NCI-H460 (cell line): ENCODE measurements at regions not wholly inside any gene's neighbourhood (a gene's known extent, or its start where the extent isn't known, plus 50 kb on each side); places are given as distances from the start of the nearest gene placed in this dataset.
A peak's percentile ranks its signal among the peaks of the same experiment; 100 is the strongest.
"Not testable (repeated sequence)": the region's sequence is repeated elsewhere in the genome, so short reads cannot be mapped to it uniquely, and the experiment has no call there.

ENCODE experiments used
- DNase-seq: peaks from one replicate; pipeline ENCODE4 v3.0.0-alpha.2; 2016; ENCODE audit warnings: low read depth; ENCODE audit errors: extremely low read depth

- no peak for DNase-seq
Measured at GRCh38 chr4:91653067-91653466, 650.7 kb upstream of the GRID2 start.

- DNase-seq = no peak
Measured at GRCh38 chr4:91681091-91681490, 622.7 kb upstream of the GRID2 start.

GRCh38 chr4:91681544-91681943 lies 622.2 kb upstream of the GRID2 start:
- no peak for DNase-seq

GRCh38 chr4:91684955-91685354 lies 618.8 kb upstream of the GRID2 start:
- DNase-seq = no peak

GRCh38 chr4:91688413-91688812 lies 615.4 kb upstream of the GRID2 start:
- no peak for DNase-seq

GRCh38 chr4:91699691-91700090 lies 604.1 kb upstream of the GRID2 start:
- DNase-seq = not testable (repeated sequence)

GRCh38 chr4:91729851-91730250 lies 573.9 kb upstream of the GRID2 start:
- no peak for DNase-seq

GRCh38 chr4:91734682-91735081 lies 569.1 kb upstream of the GRID2 start:
- no peak for DNase-seq

GRCh38 chr4:91738831-91739230 lies 564.9 kb upstream of the GRID2 start:
- DNase-seq = not testable (repeated sequence)

GRCh38 chr4:91746551-91746950 lies 557.2 kb upstream of the GRID2 start:
- DNase-seq = no peak

GRCh38 chr4:91751961-91752360 lies 551.8 kb upstream of the GRID2 start:
- DNase-seq = no peak

GRCh38 chr4:91754716-91755115 lies 549.0 kb upstream of the GRID2 start:
- no peak for DNase-seq

GRCh38 chr4:91758487-91758886 lies 545.3 kb upstream of the GRID2 start:
- no peak for DNase-seq

- no peak for DNase-seq
Measured at GRCh38 chr4:91764085-91764484, 539.7 kb upstream of the GRID2 start.

GRCh38 chr4:91769912-91770311 lies 533.9 kb upstream of the GRID2 start:
- DNase-seq = no peak

GRCh38 chr4:91791631-91792030 lies 512.1 kb upstream of the GRID2 start:
- not testable (repeated sequence) for DNase-seq

GRCh38 chr4:91795947-91796346 lies 507.8 kb upstream of the GRID2 start:
- no peak for DNase-seq

GRCh38 chr4:91812319-91812718 lies 491.4 kb upstream of the GRID2 start:
- DNase-seq = no peak

- DNase-seq = no peak
Measured at GRCh38 chr4:91824773-91825172, 479.0 kb upstream of the GRID2 start.

GRCh38 chr4:91826186-91826585 lies 477.6 kb upstream of the GRID2 start:
- peak; percentile 1 for DNase-seq

- no peak for DNase-seq
Measured at GRCh38 chr4:91827914-91828313, 475.9 kb upstream of the GRID2 start.

- DNase-seq = no peak
Measured at GRCh38 chr4:91829531-91829930, 474.2 kb upstream of the GRID2 start.

- DNase-seq = no peak
Measured at GRCh38 chr4:91830681-91831395, 472.9 kb upstream of the GRID2 start.
